GM23338 (cell line): ENCODE measurements at regions not wholly inside any gene's neighbourhood (a gene's known extent, or its start where the extent isn't known, plus 50 kb on each side); places are given as distances from the start of the nearest gene placed in this dataset.

Experiments used
- ATAC-seq: fragments of 200-7000 bp; cut with Tn5 transposase; 3 replicates; pipeline ENCODE4 v1.9.1; 2020
- DNase-seq: peaks from one replicate; pipeline ENCODE4 v3.0.0-alpha.2; 2015; ENCODE audit warnings: low spot score
- H2AFZ ChIP-seq: fragments of 200-600 bp; sonication (generic); 2 replicates; pipeline ENCODE4 v1.8.0; 2016; ENCODE audit warnings: antibody characterized with exemption, mild to moderate bottlenecking, moderate library complexity
- H3F3A ChIP-seq: fragments of 200-600 bp; sonication (generic); replicated peaks from 2 replicates; pipeline ENCODE4 v1.8.0; 2017; ENCODE audit warnings: antibody characterized with exemption, mixed run types, low read depth
- H3K27ac ChIP-seq: fragments of 200-600 bp; sonication (generic); 2 replicates; pipeline ENCODE4 v1.6.1; 2016; ENCODE audit warnings: low read depth
- H3K27me3 ChIP-seq: fragments of 200-600 bp; sonication (generic); 2 replicates; pipeline ENCODE4 v1.8.0; 2016; ENCODE audit warnings: mild to moderate bottlenecking, mixed run types, moderate library complexity; ENCODE audit not compliant: insufficient read depth
- H3K36me3 ChIP-seq: fragments of 200-600 bp; sonication (generic); 2 replicates; pipeline ENCODE4 v1.8.0; 2016; ENCODE audit warnings: mild to moderate bottlenecking; ENCODE audit not compliant: insufficient read depth
- H3K4me1 ChIP-seq: fragments of 200-600 bp; sonication (generic); 2 replicates; pipeline ENCODE4 v1.8.0; 2016; ENCODE audit warnings: mild to moderate bottlenecking, moderate library complexity; ENCODE audit not compliant: insufficient read depth
- H3K4me2 ChIP-seq: fragments of 200-600 bp; sonication (generic); 2 replicates; pipeline ENCODE4 v1.7.1; 2017; ENCODE audit warnings: mixed run types
- H3K4me3 ChIP-seq: fragments of 200-600 bp; sonication (generic); 2 replicates; pipeline ENCODE4 v1.6.1; 2016; ENCODE audit warnings: mixed run types
- H3K79me2 ChIP-seq: fragments of 200-600 bp; sonication (generic); replicated peaks from 2 replicates; pipeline ENCODE4 v1.8.0; 2017; ENCODE audit warnings: mild to moderate bottlenecking; ENCODE audit not compliant: insufficient read depth
- H3K9me2 ChIP-seq: fragments of 200-600 bp; sonication (generic); 2 replicates; pipeline ENCODE4 v1.8.0; 2017; ENCODE audit not compliant: insufficient read depth
- H4K20me1 ChIP-seq: fragments of 200-600 bp; sonication (generic); replicated peaks from 2 replicates; pipeline ENCODE4 v1.8.0; 2017; ENCODE audit warnings: mild to moderate bottlenecking; ENCODE audit not compliant: insufficient read depth
- H3K27ac Mint-ChIP-seq: 2 replicates; pipeline ENCODE4 v1.8.0; 2020; ENCODE audit warnings: inconsistent platforms, mild to moderate bottlenecking, moderate library complexity, mixed read lengths
- H3K27me3 Mint-ChIP-seq: 3 replicates; pipeline ENCODE4 v1.8.0; 2022; ENCODE audit warnings: low read depth, mild to moderate bottlenecking, moderate library complexity, mixed read lengths, inconsistent platforms; ENCODE audit not compliant: insufficient read depth, poor library complexity
- H3K36me3 Mint-ChIP-seq: 3 replicates; pipeline ENCODE4 v1.8.0; 2021; ENCODE audit warnings: low read depth, mild to moderate bottlenecking, inconsistent platforms, moderate library complexity, mixed read lengths
- H3K4me1 Mint-ChIP-seq: 3 replicates; pipeline ENCODE4 v1.8.0; 2020; ENCODE audit warnings: mild to moderate bottlenecking, inconsistent platforms, mixed read lengths
- H3K4me3 Mint-ChIP-seq: 3 replicates; pipeline ENCODE4 v1.8.0; 2021; ENCODE audit warnings: moderate library complexity, mild to moderate bottlenecking, inconsistent platforms, mixed read lengths
- H3K9me3 Mint-ChIP-seq: 3 replicates; pipeline ENCODE4 v1.8.0; 2020; ENCODE audit warnings: moderate library complexity, mild to moderate bottlenecking, inconsistent platforms, mixed read lengths
- CREB1 ChIP-seq: fragments of 250-450 bp; sonication (Bioruptor Pico); IDR thresholded peaks from 2 replicates; pipeline ENCODE4 v1.5.0; 2020; ENCODE audit warnings: low read depth, mild to moderate bottlenecking, moderate library complexity
- EZH2phosphoT487 ChIP-seq: fragments of 200-600 bp; sonication (generic); IDR thresholded peaks from one replicate; pipeline ENCODE4 v1.8.1; 2018; ENCODE audit warnings: antibody characterized with exemption; ENCODE audit not compliant: unreplicated experiment
- ZNF114 ChIP-seq: fragments of 250-450 bp; sonication (Bioruptor Pico); IDR thresholded peaks from 2 replicates; pipeline ENCODE4 v1.5.0; 2020; ENCODE audit warnings: mild to moderate bottlenecking, moderate library complexity
- ZNF331 ChIP-seq: fragments of 250-450 bp; sonication (Bioruptor Pico); IDR thresholded peaks from 2 replicates; pipeline ENCODE4 v1.5.0; 2020; ENCODE audit warnings: low read depth, mild to moderate bottlenecking, moderate library complexity
- TF ChIP-seq, protein P1 (sequence below), 2 experiments: fragments of 200-600 bp in 1 of 2; sonication (generic) in 1 of 2; conservative IDR thresholded peaks; 2 replicates each; pipeline versions ENCODE4 v1.5.1 to v1.6.1; 2016 to 2017; ENCODE audit warnings: antibody characterized with exemption in 2 of 2, low read depth in 2 of 2, mild to moderate bottlenecking in 2 of 2, moderate library complexity in 1 of 2

DNA sequence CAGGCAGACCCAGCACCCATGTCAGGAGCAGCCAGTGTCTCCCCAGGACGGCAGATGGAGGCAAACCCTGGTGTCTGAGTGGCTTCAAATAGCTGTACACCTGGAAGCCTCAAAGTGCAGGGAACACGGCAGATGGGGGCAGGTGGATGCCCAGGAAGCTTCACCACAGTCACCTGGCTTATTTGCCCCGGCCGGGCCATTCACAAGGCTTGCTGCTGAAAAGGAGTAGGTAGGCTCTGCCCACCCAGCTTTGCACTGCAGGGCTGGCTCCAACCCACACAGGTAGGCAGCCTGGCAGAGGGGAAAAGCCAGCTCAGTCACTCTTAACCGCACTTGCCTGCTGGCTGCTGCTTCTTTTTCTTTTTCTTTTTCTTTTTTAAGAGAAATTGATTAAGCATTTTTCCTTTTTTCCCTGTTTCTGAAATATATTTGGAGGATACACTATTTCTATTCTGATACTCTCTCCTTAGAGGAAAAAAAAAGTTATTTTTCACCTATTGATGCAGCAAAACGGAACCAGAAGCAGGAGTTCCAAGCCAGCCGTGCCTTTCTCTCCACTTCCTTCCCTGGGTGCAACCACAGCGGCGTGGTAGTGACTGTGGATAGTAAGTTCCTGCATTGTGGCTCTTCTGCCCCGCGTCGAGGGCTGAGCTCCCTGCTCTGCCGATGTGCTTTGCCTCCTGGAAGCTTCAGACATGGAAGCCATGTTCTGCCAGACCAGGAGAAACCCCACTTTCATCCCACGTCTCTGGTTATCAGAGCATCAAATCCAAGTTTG is 118.3 kb downstream of the KLF6 start:
- Histone ChIP-seq H3K4me1 (peaks cover 4% of the 10 kb centered on the region; the same call in 1 of the 2 replicates), H3K27me3 (no peaks in the 10 kb centered on the region), H3F3A (no peaks in the 10 kb centered on the region), H3K27ac (no peak overlapping the region), H3K79me2 (no peaks in the 10 kb centered on the region), H2AFZ (0 out of 2 replicates have a peak overlapping the region, but pooled peaks have one; percentile 7), H3K4me2 (no peak overlapping the region), H3K36me3 (no peaks in the 10 kb centered on the region), H3K9me2 (no peaks in the 10 kb centered on the region), H3K4me3 (no peak overlapping the region), H4K20me1 (no peaks in the 10 kb centered on the region)
- Mint-ChIP-seq H3K4me1 (peaks cover 27% of the 10 kb centered on the region), H3K27me3 (peaks cover 3% of the 10 kb centered on the region), H3K36me3 (no peaks in the 10 kb centered on the region), H3K4me3 (no peak overlapping the region), H3K9me3 (0 out of 3 replicates have a peak, but pooled peaks cover 2% of the 10 kb centered on the region), H3K27ac (no peak overlapping the region)
- no peak for DNase-seq
- no peak for ATAC-seq
- TF ChIP-seq ZNF331 = no peak
- TF ChIP-seq CREB1 (CRISPR knock-in tag) = no peak

DNA sequence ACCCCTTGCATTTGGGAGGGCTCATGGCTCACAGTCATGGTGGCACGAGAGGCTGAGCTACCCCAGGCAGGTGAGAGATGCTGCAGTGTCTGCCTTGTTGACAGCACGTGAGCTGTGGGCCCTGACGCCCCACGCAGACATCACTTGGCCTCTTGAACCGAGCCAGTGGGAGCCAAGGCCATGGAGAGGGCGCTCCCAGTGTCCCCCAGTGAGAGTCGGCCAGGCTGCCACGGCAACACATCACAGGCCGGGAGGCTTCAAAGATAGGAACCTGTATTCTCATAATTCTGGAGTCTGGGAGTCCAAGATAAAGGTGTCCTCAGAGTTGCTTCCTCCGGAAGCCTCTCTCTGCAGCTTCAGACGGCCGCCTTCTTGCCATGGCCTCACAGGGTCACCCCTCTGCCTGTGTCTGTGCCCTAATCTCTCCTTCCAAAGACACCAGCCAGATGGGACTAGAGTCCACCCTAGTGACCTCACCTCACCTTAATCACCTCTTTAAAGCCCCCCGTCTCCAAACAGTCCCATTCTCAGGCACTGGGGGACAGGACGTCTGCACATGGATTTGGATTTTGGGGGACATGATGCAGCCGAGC is 119.6 kb downstream of the KLF6 start:
- Histone ChIP-seq H3K4me2 (no peak overlapping the region), H3K27ac (no peak overlapping the region), H3K4me1 (peaks cover 4% of the 10 kb centered on the region; the same call in 1 of the 2 replicates), H4K20me1 (no peaks in the 10 kb centered on the region), H3K36me3 (no peaks in the 10 kb centered on the region), H3K9me2 (peaks cover 4% of the 10 kb centered on the region; the same call in 1 of the 2 replicates), H3K4me3 (no peak overlapping the region), H2AFZ (no peak overlapping the region), H3K79me2 (no peaks in the 10 kb centered on the region), H3K27me3 (no peaks in the 10 kb centered on the region), H3F3A (no peaks in the 10 kb centered on the region)
- Mint-ChIP-seq H3K27me3 (peaks cover 3% of the 10 kb centered on the region), H3K4me3 (no peak overlapping the region), H3K4me1 (peaks cover 21% of the 10 kb centered on the region), H3K36me3 (peaks cover 2% of the 10 kb centered on the region; the same call in 1 of the 3 replicates), H3K27ac (no peak overlapping the region), H3K9me3 (peaks cover 14% of the 10 kb centered on the region)
- no peak for ATAC-seq
- no peak for TF ChIP-seq EZH2phosphoT487
- TF ChIP-seq ZNF114 (CRISPR knock-in tag) = no peak
- TF ChIP-seq, protein P1, sequence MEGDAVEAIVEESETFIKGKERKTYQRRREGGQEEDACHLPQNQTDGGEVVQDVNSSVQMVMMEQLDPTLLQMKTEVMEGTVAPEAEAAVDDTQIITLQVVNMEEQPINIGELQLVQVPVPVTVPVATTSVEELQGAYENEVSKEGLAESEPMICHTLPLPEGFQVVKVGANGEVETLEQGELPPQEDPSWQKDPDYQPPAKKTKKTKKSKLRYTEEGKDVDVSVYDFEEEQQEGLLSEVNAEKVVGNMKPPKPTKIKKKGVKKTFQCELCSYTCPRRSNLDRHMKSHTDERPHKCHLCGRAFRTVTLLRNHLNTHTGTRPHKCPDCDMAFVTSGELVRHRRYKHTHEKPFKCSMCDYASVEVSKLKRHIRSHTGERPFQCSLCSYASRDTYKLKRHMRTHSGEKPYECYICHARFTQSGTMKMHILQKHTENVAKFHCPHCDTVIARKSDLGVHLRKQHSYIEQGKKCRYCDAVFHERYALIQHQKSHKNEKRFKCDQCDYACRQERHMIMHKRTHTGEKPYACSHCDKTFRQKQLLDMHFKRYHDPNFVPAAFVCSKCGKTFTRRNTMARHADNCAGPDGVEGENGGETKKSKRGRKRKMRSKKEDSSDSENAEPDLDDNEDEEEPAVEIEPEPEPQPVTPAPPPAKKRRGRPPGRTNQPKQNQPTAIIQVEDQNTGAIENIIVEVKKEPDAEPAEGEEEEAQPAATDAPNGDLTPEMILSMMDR (conservative IDR thresholded peaks at IDR 0.05; ENCODE audit: low read depth in 2 of 2) = no peak
- no peak for DNase-seq

DNA sequence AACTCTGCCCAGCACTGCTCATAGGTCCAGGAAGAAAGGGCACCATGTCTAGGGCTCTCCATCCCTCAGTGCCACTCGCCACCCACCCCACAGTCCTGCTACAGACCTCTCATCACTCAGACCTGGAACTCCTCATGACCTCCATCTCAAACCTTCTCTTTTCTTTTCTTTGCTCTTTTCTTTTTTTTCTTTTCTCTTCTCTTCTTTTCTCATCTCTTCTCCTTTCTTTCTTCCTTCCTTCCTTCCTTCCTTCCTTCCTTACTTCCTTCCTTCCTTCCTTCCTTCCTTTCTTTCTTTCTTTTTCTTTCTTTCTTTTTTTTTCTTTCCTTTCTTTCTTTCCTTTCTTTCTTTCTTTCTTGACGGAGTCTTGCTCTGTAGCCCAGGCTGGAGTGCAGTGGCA is 122.2 kb downstream of the KLF6 start:
- H3K79me2 ChIP-seq = no peaks in the 10 kb centered on the region
- H4K20me1 ChIP-seq = no peaks in the 10 kb centered on the region
- Mint-ChIP-seq H3K27me3 (peaks cover 6% of the 10 kb centered on the region), H3K9me3 (peaks cover 22% of the 10 kb centered on the region), H3K4me1 (peaks cover 10% of the 10 kb centered on the region), H3K36me3 (peaks cover 6% of the 10 kb centered on the region; the same call in 2 of the 3 replicates), H3K27ac (no peak overlapping the region), H3K4me3 (no peak overlapping the region)
- no peaks in the 10 kb centered on the region for H3K27me3 ChIP-seq
- H3K9me2 ChIP-seq = peaks cover 6% of the 10 kb centered on the region; the same call in 1 of the 2 replicates
- no peaks in the 10 kb centered on the region for H3K4me1 ChIP-seq
- no peak overlapping the region for H2AFZ ChIP-seq
- H3K36me3 ChIP-seq = no peaks in the 10 kb centered on the region
- H3K27ac ChIP-seq = no peak overlapping the region
- no peaks in the 10 kb centered on the region for H3F3A ChIP-seq
- DNase-seq (no peak), ATAC-seq (no peak)
- no peak overlapping the region for H3K4me3 ChIP-seq
- no peak for TF ChIP-seq CREB1 (CRISPR knock-in tag)
- H3K4me2 ChIP-seq = no peak overlapping the region
